HEK293 (cell line): ENCODE measurements at regions not wholly inside any gene's neighbourhood (a gene's known extent, or its start where the extent isn't known, plus 50 kb on each side); places are given as distances from the start of the nearest gene placed in this dataset.

Experiments
- CTCF ChIA-PET: fragments of 350-600 bp; formaldehyde crosslinking; extraction: SDS; loops from one replicate; lab custom pipeline; 2021; ENCODE audit warnings: antibody characterized with exemption; lab: Yijun Ruan, JAX
- POLR2A ChIA-PET: fragments of 300-600 bp; formaldehyde crosslinking; extraction: SDS; loops from one replicate; lab custom pipeline; 2020; ENCODE audit warnings: antibody characterized with exemption, inconsistent platforms; lab: Yijun Ruan, JAX
- H3K27ac ChIP-seq: fragments of 200-500 bp; sonication (Bioruptor generic); 2 replicates; pipeline ENCODE4 v1.5.1; 2014; ENCODE audit warnings: low read depth, low read length, control low read depth, inconsistent platforms; ENCODE audit errors: extremely low read depth
- H3K36me3 ChIP-seq, 2 experiments: fragments of 200-500 bp in 1 of 2; sonication (Bioruptor generic) in 1 of 2; 1 replicate in 1 of 2; 2 replicates in 1 of 2; pipeline ENCODE4 v1.5.1; 2014 to 2017; ENCODE audit warnings: inconsistent platforms in 2 of 2, low read length in 2 of 2; ENCODE audit not compliant: control insufficient read depth in 2 of 2, insufficient read depth in 1 of 2
- H3K4me1 ChIP-seq: fragments of 200-500 bp; sonication (Bioruptor generic); 2 replicates; pipeline ENCODE4 v1.5.1; 2014; ENCODE audit warnings: mild to moderate bottlenecking, low read length, inconsistent platforms; ENCODE audit not compliant: control insufficient read depth, insufficient read depth
- H3K4me3 ChIP-seq: 2 replicates; pipeline ENCODE4 v1.5.1; 2011; ENCODE audit warnings: low read depth, mild to moderate bottlenecking, control low read depth, low read length, moderate library complexity
- H3K9me3 ChIP-seq: fragments of 200-500 bp; sonication (Bioruptor generic); 2 replicates; pipeline ENCODE4 v1.5.1; 2014; ENCODE audit warnings: low read depth, low read length, inconsistent platforms; ENCODE audit not compliant: control insufficient read depth, insufficient read depth
- GFI1B ChIP-seq: fragments of 450-650 bp; formaldehyde crosslinking; IDR thresholded peaks from 2 replicates; pipeline ENCODE4 v1.5.1; 2016; ENCODE audit warnings: missing biosample characterization, missing genetic modification characterization
- MZF1 ChIP-seq: fragments of 450-650 bp; formaldehyde crosslinking; IDR thresholded peaks from 2 replicates; pipeline ENCODE4 v1.5.1; 2017; ENCODE audit warnings: missing biosample characterization, missing genetic modification characterization, borderline replicate concordance
- ZFP41 ChIP-seq: fragments of 450-650 bp; formaldehyde crosslinking; IDR thresholded peaks from 2 replicates; pipeline ENCODE4 v1.5.1; 2016; ENCODE audit warnings: missing biosample characterization, missing genetic modification characterization, borderline replicate concordance
- ZNF114 ChIP-seq: fragments of 450-650 bp; formaldehyde crosslinking; IDR thresholded peaks from 2 replicates; pipeline ENCODE4 v1.5.0; 2017; ENCODE audit warnings: missing biosample characterization, missing genetic modification characterization
- ZNF132 ChIP-seq: fragments of 450-650 bp; formaldehyde crosslinking; IDR thresholded peaks from 2 replicates; pipeline ENCODE4 v1.5.1; 2017; ENCODE audit warnings: missing biosample characterization, missing genetic modification characterization, borderline replicate concordance
- ZNF174 ChIP-seq: fragments of 450-650 bp; formaldehyde crosslinking; IDR thresholded peaks from 2 replicates; pipeline ENCODE4 v1.5.0; 2017; ENCODE audit warnings: missing biosample characterization, mild to moderate bottlenecking, missing genetic modification characterization
- ZNF221 ChIP-seq: fragments of 450-650 bp; formaldehyde crosslinking; IDR thresholded peaks from 2 replicates; pipeline ENCODE4 v1.5.1; 2017; ENCODE audit warnings: missing biosample characterization, missing genetic modification characterization, borderline replicate concordance
- ZNF311 ChIP-seq: fragments of 450-650 bp; formaldehyde crosslinking; IDR thresholded peaks from 2 replicates; pipeline ENCODE4 v1.5.1; 2017; ENCODE audit warnings: missing biosample characterization, missing genetic modification characterization, borderline replicate concordance
- ZNF350 ChIP-seq: fragments of 450-650 bp; formaldehyde crosslinking; IDR thresholded peaks from 2 replicates; pipeline ENCODE4 v1.5.0; 2017; ENCODE audit warnings: missing biosample characterization, mild to moderate bottlenecking, missing genetic modification characterization
- ZNF571 ChIP-seq: fragments of 450-650 bp; formaldehyde crosslinking; IDR thresholded peaks from 2 replicates; pipeline ENCODE4 v1.5.0; 2017; ENCODE audit warnings: missing biosample characterization, missing genetic modification characterization
- ZNF600 ChIP-seq: fragments of 450-650 bp; formaldehyde crosslinking; IDR thresholded peaks from 2 replicates; pipeline ENCODE4 v1.5.1; 2016; ENCODE audit warnings: missing biosample characterization, missing genetic modification characterization
- ZNF670 ChIP-seq: fragments of 450-650 bp; formaldehyde crosslinking; IDR thresholded peaks from 2 replicates; pipeline ENCODE4 v1.5.1; 2016; ENCODE audit warnings: missing biosample characterization, missing genetic modification characterization, low read depth
- ZNF707 ChIP-seq: fragments of 450-650 bp; formaldehyde crosslinking; IDR thresholded peaks from 2 replicates; pipeline ENCODE4 v1.5.1; 2016; ENCODE audit warnings: missing biosample characterization, missing genetic modification characterization
- ZNF785 ChIP-seq: fragments of 450-650 bp; formaldehyde crosslinking; IDR thresholded peaks from 2 replicates; pipeline ENCODE4 v1.5.1; 2016; ENCODE audit warnings: missing biosample characterization, missing genetic modification characterization
- TF ChIP-seq, protein P1 (sequence below): fragments of 450-650 bp; formaldehyde crosslinking; IDR thresholded peaks from 2 replicates; pipeline ENCODE4 v1.5.1; 2016; ENCODE audit warnings: missing biosample characterization, missing genetic modification characterization
- TF ChIP-seq, protein P2 (sequence below): fragments of 450-650 bp; formaldehyde crosslinking; IDR thresholded peaks from 2 replicates; pipeline ENCODE4 v1.5.1; 2016; ENCODE audit warnings: missing biosample characterization, missing genetic modification characterization
- TF ChIP-seq, protein P3 (sequence below): fragments of 450-650 bp; formaldehyde crosslinking; IDR thresholded peaks from 2 replicates; pipeline ENCODE4 v1.5.1; 2016; ENCODE audit warnings: missing biosample characterization, missing genetic modification characterization, borderline replicate concordance
- TF ChIP-seq, protein P4 (sequence below): fragments of 450-650 bp; formaldehyde crosslinking; IDR thresholded peaks from 2 replicates; pipeline ENCODE4 v1.5.1; 2016; ENCODE audit warnings: missing biosample characterization, missing genetic modification characterization
- TF ChIP-seq, protein P5 (sequence below): fragments of 450-650 bp; formaldehyde crosslinking; IDR thresholded peaks from 2 replicates; pipeline ENCODE4 v1.5.1; 2016; ENCODE audit warnings: missing biosample characterization, missing genetic modification characterization

DNA sequence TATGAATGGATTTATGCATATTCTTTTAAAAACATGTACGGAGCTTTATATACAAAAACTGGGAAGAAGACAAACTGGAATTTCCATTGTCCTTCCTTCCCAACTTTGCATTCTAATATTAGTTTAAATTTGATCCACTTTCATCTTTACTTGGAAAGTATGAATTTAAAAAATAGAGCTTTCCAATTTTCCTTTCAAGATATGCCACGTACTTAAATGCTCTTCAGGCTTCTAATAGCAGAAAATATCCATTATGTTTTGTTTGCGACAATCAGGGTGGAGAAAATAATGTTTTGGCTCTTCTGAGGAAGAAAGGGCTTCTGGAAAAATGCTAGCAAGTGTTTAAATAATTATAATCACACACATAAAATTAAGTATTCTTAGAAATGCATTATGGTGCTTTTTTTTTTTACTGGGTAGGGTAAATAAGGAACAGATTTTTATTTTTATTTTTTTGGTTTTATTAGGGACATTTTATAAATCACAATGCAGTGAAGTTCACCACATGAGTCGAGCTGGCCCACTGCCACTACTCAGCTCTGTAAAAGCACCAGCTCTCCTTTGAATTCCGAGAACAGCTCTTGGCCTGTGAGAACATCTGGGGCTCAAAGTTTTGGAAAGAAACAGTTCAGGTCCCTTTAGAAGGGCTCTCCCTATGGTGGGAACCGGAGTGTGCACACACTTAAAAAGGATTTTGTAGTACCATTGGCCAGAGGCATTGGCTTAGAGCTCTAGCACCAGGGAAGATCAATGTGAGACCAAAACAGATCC, 287.4 kb upstream of the LYPLAL1 start:
- Histone ChIP-seq H3K4me3 (no peak overlapping the region), H3K4me1 (no peaks in the 10 kb centered on the region), H3K27ac (no peak overlapping the region), H3K9me3 (no peaks in the 10 kb centered on the region), H3K36me3 (no peaks in the 10 kb centered on the region)
- POLR2A ChIA-PET = no interaction called here
- CTCF ChIA-PET = interaction anchor here (0.6 to 0.8 kb wide), 4 partner anchors 10 to 500 kb away, joined by 3 to 5 read pairs (median 3); no protein-coding TSS in a partner anchor
- TF ChIP-seq ZNF785 (tag by site-specific recombination) (no peak), ZNF114 (no peak), ZNF350 (no peak), ZNF221 (tag by site-specific recombination) (no peak), GFI1B (tag by site-specific recombination) (no peak), ZNF571 (no peak), ZNF311 (no peak), ZNF670 (tag by site-specific recombination) (no peak), ZNF600 (tag by site-specific recombination) (no peak), ZNF707 (no peak), ZNF174 (tag by site-specific recombination) (no peak), ZNF132 (tag by site-specific recombination) (no peak), MZF1 (tag by site-specific recombination) (no peak), ZFP41 (tag by site-specific recombination) (no peak)
- TF ChIP-seq, protein P1, sequence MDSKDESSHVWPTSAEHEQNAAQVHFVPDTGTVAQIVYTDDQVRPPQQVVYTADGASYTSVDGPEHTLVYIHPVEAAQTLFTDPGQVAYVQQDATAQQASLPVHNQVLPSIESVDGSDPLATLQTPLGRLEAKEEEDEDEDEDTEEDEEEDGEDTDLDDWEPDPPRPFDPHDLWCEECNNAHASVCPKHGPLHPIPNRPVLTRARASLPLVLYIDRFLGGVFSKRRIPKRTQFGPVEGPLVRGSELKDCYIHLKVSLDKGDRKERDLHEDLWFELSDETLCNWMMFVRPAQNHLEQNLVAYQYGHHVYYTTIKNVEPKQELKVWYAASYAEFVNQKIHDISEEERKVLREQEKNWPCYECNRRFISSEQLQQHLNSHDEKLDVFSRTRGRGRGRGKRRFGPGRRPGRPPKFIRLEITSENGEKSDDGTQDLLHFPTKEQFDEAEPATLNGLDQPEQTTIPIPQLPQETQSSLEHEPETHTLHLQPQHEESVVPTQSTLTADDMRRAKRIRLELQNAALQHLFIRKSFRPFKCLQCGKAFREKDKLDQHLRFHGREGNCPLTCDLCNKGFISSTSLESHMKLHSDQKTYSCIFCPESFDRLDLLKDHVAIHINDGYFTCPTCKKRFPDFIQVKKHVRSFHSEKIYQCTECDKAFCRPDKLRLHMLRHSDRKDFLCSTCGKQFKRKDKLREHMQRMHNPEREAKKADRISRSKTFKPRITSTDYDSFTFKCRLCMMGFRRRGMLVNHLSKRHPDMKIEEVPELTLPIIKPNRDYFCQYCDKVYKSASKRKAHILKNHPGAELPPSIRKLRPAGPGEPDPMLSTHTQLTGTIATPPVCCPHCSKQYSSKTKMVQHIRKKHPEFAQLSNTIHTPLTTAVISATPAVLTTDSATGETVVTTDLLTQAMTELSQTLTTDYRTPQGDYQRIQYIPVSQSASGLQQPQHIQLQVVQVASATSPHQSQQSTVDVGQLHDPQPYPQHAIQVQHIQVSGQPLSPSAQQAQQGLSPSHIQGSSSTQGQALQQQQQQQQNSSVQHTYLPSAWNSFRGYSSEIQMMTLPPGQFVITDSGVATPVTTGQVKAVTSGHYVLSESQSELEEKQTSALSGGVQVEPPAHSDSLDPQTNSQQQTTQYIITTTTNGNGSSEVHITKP (tag by site-specific recombination) = no peak
- TF ChIP-seq, protein P2, sequence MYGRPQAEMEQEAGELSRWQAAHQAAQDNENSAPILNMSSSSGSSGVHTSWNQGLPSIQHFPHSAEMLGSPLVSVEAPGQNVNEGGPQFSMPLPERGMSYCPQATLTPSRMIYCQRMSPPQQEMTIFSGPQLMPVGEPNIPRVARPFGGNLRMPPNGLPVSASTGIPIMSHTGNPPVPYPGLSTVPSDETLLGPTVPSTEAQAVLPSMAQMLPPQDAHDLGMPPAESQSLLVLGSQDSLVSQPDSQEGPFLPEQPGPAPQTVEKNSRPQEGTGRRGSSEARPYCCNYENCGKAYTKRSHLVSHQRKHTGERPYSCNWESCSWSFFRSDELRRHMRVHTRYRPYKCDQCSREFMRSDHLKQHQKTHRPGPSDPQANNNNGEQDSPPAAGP (tag by site-specific recombination) = no peak
- TF ChIP-seq, protein P3, sequence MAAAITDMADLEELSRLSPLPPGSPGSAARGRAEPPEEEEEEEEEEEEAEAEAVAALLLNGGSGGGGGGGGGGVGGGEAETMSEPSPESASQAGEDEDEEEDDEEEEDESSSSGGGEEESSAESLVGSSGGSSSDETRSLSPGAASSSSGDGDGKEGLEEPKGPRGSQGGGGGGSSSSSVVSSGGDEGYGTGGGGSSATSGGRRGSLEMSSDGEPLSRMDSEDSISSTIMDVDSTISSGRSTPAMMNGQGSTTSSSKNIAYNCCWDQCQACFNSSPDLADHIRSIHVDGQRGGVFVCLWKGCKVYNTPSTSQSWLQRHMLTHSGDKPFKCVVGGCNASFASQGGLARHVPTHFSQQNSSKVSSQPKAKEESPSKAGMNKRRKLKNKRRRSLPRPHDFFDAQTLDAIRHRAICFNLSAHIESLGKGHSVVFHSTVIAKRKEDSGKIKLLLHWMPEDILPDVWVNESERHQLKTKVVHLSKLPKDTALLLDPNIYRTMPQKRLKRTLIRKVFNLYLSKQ = no peak
- TF ChIP-seq, protein P4, sequence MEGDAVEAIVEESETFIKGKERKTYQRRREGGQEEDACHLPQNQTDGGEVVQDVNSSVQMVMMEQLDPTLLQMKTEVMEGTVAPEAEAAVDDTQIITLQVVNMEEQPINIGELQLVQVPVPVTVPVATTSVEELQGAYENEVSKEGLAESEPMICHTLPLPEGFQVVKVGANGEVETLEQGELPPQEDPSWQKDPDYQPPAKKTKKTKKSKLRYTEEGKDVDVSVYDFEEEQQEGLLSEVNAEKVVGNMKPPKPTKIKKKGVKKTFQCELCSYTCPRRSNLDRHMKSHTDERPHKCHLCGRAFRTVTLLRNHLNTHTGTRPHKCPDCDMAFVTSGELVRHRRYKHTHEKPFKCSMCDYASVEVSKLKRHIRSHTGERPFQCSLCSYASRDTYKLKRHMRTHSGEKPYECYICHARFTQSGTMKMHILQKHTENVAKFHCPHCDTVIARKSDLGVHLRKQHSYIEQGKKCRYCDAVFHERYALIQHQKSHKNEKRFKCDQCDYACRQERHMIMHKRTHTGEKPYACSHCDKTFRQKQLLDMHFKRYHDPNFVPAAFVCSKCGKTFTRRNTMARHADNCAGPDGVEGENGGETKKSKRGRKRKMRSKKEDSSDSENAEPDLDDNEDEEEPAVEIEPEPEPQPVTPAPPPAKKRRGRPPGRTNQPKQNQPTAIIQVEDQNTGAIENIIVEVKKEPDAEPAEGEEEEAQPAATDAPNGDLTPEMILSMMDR (tag by site-specific recombination) = no peak
- TF ChIP-seq, protein P5, sequence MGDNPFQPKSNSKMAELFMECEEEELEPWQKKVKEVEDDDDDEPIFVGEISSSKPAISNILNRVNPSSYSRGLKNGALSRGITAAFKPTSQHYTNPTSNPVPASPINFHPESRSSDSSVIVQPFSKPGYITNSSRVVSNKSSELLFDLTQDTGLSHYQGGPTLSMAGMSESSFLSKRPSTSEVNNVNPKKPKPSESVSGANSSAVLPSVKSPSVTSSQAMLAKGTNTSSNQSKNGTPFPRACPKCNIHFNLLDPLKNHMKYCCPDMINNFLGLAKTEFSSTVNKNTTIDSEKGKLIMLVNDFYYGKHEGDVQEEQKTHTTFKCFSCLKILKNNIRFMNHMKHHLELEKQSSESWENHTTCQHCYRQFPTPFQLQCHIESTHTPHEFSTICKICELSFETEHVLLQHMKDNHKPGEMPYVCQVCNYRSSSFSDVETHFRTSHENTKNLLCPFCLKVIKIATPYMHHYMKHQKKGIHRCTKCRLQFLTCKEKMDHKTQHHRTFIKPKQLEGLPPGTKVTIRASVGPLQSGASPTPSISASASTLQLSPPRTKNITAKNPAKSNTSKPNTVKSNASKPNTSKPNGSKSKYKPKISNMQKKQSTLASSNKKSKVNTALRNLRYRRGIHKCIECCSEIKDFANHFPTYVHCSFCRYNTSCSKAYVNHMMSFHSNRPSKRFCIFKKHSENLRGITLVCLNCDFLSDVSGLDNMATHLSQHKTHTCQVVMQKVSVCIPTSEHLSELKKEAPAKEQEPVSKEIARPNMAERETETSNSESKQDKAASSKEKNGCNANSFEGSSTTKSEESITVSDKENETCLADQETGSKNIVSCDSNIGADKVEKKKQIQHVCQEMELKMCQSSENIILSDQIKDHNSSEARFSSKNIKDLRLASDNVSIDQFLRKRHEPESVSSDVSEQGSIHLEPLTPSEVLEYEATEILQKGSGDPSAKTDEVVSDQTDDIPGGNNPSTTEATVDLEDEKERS (tag by site-specific recombination) = no peak
